DMS79 (cell line): ENCODE measurements at regions not wholly inside any gene's neighbourhood (a gene's known extent, or its start where the extent isn't known, plus 50 kb on each side); places are given as distances from the start of the nearest gene placed in this dataset.

Source experiments
- DNase-seq: peaks from one replicate; lab custom pipeline; 2025; lab: John Stamatoyannopoulos, UW

GRCh38 chr14:98711453-98711852 lies 560.5 kb downstream of the BCL11B start:
- DNase-seq, result no peak

- no peak for DNase-seq
Measured at GRCh38 chr14:98714626-98715425, 557.2 kb downstream of the BCL11B start.

- DNase-seq, result no peak
Measured at GRCh38 chr14:98716133-98716532, 555.9 kb downstream of the BCL11B start.

GRCh38 chr14:98721061-98721460 lies 550.9 kb downstream of the BCL11B start:
- peak; percentile 67 for DNase-seq

- no peak for DNase-seq
Measured at GRCh38 chr14:98724734-98725133, 547.3 kb downstream of the BCL11B start.

- no peak for DNase-seq
Measured at GRCh38 chr14:98725191-98725590, 546.8 kb downstream of the BCL11B start.

GRCh38 chr14:98725676-98726075 lies 546.3 kb downstream of the BCL11B start:
- DNase-seq, result no peak

- no peak for DNase-seq
Measured at GRCh38 chr14:98726585-98727405, 545.2 kb downstream of the BCL11B start.

GRCh38 chr14:98728024-98728423 lies 544.0 kb downstream of the BCL11B start:
- no peak for DNase-seq

- DNase-seq, result no peak
Measured at GRCh38 chr14:98728836-98729235, 543.2 kb downstream of the BCL11B start.

GRCh38 chr14:98731286-98731685 lies 540.7 kb downstream of the BCL11B start:
- DNase-seq, result no peak

- DNase-seq, result no peak
Measured at GRCh38 chr14:98731701-98732100, 540.3 kb downstream of the BCL11B start.

- no peak for DNase-seq
Measured at GRCh38 chr14:98733536-98733935, 538.5 kb downstream of the BCL11B start.

- DNase-seq, result peak; percentile 87
Measured at GRCh38 chr14:98736701-98737338, 535.2 kb downstream of the BCL11B start.

- no peak for DNase-seq
Measured at GRCh38 chr14:98741523-98741922, 530.5 kb downstream of the BCL11B start.

- no peak for DNase-seq
Measured at GRCh38 chr14:98742001-98742400, 530.0 kb downstream of the BCL11B start.

GRCh38 chr14:98743536-98743935 lies 528.5 kb downstream of the BCL11B start:
- no peak for DNase-seq

GRCh38 chr14:98748966-98749365 lies 523.0 kb downstream of the BCL11B start:
- no peak for DNase-seq

GRCh38 chr14:98751110-98751509 lies 520.9 kb downstream of the BCL11B start:
- no peak for DNase-seq

- DNase-seq, result no peak
Measured at GRCh38 chr14:98752660-98753059, 519.3 kb downstream of the BCL11B start.

GRCh38 chr14:98754343-98755020 lies 517.5 kb downstream of the BCL11B start:
- DNase-seq, result no peak

GRCh38 chr14:98756749-98757148 lies 515.2 kb downstream of the BCL11B start:
- DNase-seq, result no peak
